LNCAP (cell line): ENCODE measurements at regions not wholly inside any gene's neighbourhood (a gene's known extent, or its start where the extent isn't known, plus 50 kb on each side); places are given as distances from the start of the nearest gene placed in this dataset.

ENCODE experiments used
- TF ChIP-seq, protein P1 (sequence below): fragments of 450-650 bp; IDR thresholded peaks from 2 replicates; pipeline ENCODE4 v1.5.1; 2017; ENCODE audit warnings: mild to moderate bottlenecking

DNA sequence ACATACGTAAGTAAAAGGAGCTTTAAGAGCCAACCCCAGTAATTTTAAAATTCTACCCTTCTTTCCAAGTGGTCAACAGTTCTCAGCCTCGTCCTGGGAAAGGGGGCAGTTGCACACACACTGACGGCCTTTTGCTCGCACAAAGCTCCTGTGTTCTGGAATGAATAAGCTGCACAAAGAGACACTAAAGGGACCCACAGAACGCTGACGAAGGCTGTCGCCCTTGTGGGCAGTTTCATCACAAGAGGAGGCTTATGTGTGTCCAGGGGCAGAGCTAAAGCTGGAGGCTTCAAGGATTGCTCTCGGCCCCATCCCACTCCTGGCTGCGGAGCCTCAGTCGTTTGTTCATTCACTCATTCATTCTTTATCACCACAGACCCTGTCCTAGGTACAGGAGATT, 67.0 kb upstream of the NEK6 start:
- TF ChIP-seq, protein P1, sequence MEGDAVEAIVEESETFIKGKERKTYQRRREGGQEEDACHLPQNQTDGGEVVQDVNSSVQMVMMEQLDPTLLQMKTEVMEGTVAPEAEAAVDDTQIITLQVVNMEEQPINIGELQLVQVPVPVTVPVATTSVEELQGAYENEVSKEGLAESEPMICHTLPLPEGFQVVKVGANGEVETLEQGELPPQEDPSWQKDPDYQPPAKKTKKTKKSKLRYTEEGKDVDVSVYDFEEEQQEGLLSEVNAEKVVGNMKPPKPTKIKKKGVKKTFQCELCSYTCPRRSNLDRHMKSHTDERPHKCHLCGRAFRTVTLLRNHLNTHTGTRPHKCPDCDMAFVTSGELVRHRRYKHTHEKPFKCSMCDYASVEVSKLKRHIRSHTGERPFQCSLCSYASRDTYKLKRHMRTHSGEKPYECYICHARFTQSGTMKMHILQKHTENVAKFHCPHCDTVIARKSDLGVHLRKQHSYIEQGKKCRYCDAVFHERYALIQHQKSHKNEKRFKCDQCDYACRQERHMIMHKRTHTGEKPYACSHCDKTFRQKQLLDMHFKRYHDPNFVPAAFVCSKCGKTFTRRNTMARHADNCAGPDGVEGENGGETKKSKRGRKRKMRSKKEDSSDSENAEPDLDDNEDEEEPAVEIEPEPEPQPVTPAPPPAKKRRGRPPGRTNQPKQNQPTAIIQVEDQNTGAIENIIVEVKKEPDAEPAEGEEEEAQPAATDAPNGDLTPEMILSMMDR: no peak

DNA sequence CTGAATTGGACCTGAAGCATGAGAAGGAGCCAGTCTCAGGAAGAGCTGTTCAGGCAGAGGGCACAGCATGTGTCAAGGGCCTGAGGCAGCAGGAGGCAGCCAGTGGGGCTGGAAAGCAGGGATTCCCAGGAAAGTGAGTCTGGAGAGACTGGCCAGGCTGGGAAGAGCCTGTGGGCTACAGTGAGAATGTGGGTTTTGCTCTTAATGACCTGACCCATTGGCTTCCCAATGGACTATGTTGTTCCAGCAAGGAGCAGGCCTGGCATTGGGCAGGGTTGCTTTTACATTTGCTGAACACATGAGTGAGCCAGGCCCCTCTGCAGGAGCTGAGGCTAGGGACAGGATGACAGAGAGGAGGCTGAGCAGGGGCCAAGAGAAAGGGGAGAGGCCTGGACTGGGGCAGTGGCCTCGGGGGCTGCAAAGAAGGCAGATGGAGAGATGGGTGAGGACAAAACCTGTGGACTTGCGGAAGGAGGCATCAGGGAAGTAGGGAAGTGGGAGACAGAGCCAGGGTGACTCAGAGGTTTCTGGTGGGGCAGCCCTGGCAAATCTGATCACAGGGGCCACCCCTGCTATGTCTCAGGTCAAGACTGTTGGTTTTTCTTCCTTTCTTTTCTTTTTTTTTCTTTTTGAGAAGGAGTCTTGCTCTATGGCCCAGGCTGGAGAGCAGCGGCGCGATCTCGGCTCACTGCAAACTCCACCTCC, 65.9 kb upstream of the NEK6 start:
- TF ChIP-seq, protein P1: no peak

DNA sequence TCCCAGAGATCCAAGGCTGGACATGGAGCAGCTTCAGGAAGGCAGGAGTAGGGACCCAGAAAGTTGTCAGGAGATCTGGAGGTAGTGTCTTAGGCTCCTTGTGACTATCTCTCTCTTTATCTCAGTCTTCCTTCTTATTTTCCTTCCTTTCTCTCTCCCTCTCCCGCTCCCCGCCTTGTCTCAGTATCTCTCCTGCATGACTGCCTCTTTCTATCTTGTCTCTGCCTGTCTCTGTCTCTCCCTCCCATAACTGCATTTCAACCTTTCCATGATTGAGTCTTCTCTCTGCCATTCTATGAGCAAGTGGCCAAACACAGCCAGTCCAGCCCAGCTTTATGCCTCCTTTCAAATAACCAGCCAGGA, 61.0 kb upstream of the NEK6 start:
- TF ChIP-seq, protein P1: no peak

DNA sequence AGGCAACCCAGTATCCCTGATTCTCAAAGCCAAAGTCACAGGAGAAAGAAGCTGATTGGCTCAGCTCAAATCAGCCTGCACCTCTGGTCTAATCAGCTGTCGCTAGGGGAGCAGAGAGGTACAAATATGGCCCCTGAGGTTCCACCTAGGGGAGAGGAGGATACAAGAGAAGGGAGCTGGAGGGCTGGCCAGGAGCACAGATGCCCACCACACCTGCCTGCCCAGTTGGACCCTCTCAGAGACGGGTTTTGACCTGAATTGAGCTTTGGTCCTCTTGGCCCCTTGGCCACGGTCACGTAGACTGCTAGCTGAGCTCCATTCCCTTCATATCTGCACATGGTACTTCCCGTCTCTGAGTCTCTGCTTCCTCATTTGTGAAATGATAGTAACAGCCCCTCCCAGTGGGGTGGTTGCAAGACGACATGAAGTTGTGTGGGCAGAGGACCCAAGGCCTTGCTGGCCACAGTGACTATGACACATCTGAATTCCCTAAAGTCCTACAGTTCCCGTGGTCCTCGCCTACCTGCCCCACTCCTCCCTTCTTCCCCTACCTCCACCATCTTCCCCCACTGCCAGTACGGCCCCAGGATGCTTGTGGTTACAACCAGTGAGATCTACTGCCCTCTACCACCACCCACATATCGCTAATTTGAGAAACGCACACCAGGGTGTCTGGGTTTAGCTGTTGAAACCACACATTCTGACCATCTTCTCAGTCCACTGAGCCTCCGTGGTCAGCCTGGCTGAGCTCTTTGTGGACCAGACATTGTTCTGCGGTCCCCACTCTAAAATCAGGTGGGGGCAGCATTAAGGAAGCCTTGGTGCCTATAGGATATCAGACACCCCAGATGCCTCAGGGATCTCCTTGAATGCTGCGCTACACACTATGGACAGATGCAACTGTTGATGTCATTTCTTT, 60.3 kb upstream of the NEK6 start:
- TF ChIP-seq, protein P1: no peak

DNA sequence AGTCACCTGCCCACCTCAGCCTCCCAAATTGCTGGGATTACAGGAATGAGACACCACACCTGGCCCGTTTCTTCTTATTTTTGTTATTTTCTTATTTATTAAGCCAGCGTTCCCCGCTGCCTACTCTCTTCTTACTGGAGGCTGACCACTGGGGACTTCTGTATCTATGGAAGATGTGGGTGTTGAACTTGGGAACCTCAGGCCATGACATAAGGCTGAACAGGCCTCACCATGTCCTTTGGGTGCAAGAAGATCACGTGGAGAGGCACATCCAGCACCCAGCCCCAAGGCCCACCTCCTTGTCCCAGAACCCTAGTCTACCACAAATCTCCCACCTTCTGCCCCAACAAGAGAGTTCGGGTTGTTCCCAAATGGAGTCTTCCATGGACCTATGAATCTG, 59.4 kb upstream of the NEK6 start:
- TF ChIP-seq, protein P1: no peak

DNA sequence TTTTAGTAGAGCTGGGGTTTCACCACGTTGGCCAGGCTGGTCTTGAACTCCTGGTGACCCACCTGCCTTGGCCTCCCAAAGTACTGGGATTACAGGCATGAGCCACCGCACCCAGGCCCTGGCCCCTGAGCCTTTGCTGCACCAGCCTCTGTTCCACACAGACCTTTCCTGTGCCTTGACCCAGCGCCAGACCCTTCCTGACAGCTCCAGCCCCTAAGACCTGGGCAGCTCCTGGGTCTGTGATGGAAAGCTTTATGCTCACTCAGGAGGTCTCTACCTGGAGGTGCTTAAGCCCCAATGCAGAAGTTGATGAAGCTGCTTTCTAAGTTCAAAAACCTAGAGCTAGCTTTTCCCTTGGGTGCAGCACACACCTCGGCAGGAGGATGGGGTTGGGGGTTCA, 58.8 kb upstream of the NEK6 start:
- TF ChIP-seq, protein P1: no peak

DNA sequence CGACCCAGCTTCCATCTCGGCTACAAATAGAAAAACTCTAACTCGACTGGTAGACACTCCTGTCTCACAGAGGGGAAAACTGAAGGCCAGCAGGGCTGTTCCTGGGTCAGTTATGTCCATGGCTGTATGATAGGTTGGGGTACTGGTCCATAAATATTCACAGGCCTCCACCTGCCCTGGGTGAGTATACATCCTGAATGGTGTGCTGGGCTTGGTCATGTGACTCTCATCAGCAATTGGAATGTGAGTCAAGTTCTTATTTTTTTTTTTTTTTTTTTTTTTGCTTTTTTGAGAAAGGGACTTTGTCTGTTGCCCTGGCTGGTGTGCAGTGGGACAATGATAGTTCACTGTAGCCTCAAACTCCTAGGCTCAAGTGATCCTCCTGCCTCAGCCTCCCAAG, 58.3 kb upstream of the NEK6 start:
- TF ChIP-seq, protein P1: no peak
